ENCODE measurements at regions not wholly inside any gene's neighbourhood (a gene's known extent, or its start where the extent isn't known, plus 50 kb on each side); places are given as distances from the start of the nearest gene placed in this dataset.
"Not testable (repeated sequence)": the region's sequence is repeated elsewhere in the genome, so short reads cannot be mapped to it uniquely, and the experiment has no call there.

- no peak overlapping the region for H3K4me3 Mint-ChIP-seq
- DNase-seq = no peak
- peaks cover 14% of the 10 kb centered on the region for H3K9me3 Mint-ChIP-seq
- no peaks in the 10 kb centered on the region for H3K4me1 Mint-ChIP-seq
- H3K27ac Mint-ChIP-seq = no peak overlapping the region
- no peak for ATAC-seq
- no peaks in the 10 kb centered on the region for H3K36me3 Mint-ChIP-seq (ENCODE audit: low read depth)
- H3K27me3 Mint-ChIP-seq = no peaks in the 10 kb centered on the region
Measured at GRCh38 chr12:63508543-63508942, 159.8 kb downstream of the DPY19L2 start.

GRCh38 chr12:63499567-63499966 is 168.7 kb downstream of the DPY19L2 start:
- no peak for ATAC-seq
- Mint-ChIP-seq H3K4me1 (no peaks in the 10 kb centered on the region), H3K9me3 (no peaks in the 10 kb centered on the region), H3K4me3 (no peak overlapping the region), H3K27ac (no peak overlapping the region), H3K27me3 (no peaks in the 10 kb centered on the region), H3K36me3 (ENCODE audit: low read depth) (no peaks in the 10 kb centered on the region)
- no peak for DNase-seq

DNA sequence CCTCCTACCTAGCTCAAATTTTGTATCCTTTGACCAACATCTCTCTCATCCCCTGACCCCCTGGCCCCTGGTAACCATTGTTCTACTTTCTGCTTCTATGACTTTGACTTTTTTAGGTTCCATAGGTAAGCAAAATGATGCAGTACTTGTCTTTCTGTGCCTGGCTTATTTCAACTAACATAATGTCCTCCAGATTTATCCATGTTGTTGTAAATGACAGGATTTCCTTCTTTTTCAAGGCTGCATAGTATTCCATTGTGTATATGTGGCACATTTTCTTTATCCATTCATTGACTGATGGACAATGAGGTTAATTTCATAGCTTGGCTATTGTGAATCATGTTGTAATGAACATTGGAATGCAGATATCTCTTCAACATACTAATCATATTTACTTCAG is 170.1 kb downstream of the DPY19L2 start:
- Mint-ChIP-seq H3K9me3 (no peaks in the 10 kb centered on the region), H3K27me3 (no peaks in the 10 kb centered on the region), H3K4me1 (no peaks in the 10 kb centered on the region), H3K36me3 (ENCODE audit: low read depth) (no peaks in the 10 kb centered on the region), H3K4me3 (no peak overlapping the region), H3K27ac (no peak overlapping the region)
- ATAC-seq (no peak), DNase-seq (no peak)

GRCh38 chr12:63496654-63497053 is 171.6 kb downstream of the DPY19L2 start:
- H3K36me3 Mint-ChIP-seq (ENCODE audit: low read depth) = no peaks in the 10 kb centered on the region
- H3K9me3 Mint-ChIP-seq = no peaks in the 10 kb centered on the region
- H3K27me3 Mint-ChIP-seq = no peaks in the 10 kb centered on the region
- H3K4me3 Mint-ChIP-seq = no peak overlapping the region
- no peak overlapping the region for H3K27ac Mint-ChIP-seq
- no peak for DNase-seq
- no peaks in the 10 kb centered on the region for H3K4me1 Mint-ChIP-seq
- ATAC-seq = no peak

GRCh38 chr12:63495974-63496373 is 172.3 kb downstream of the DPY19L2 start:
- H3K9me3 Mint-ChIP-seq = no peaks in the 10 kb centered on the region
- ATAC-seq (no peak), DNase-seq (no peak)
- H3K36me3 Mint-ChIP-seq (ENCODE audit: low read depth) = no peaks in the 10 kb centered on the region
- no peak overlapping the region for H3K4me3 Mint-ChIP-seq
- H3K27me3 Mint-ChIP-seq = no peaks in the 10 kb centered on the region
- no peaks in the 10 kb centered on the region for H3K4me1 Mint-ChIP-seq
- no peak overlapping the region for H3K27ac Mint-ChIP-seq

DNA sequence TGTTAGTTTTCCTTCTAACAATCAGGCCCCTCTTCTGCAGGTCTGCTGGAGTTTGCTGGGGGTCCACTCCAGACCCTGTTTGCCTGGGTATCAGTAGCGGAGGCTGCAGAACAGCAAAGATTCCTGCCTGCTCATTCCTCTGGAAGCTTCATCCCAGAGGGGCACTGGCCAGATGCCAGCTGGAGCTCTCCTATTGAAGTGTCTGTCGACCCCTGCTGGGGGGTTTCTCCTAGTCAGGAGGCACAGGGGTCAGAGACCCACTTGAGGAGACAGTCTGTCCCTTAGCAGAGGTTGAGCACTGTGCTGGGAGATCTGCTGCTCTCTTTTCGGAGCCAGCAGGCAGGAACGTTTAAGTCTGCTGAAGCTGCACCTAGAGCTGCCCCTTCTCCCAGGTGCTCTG is 174.9 kb downstream of the DPY19L2 start:
- not testable (repeated sequence) for ATAC-seq, H3K27ac Mint-ChIP-seq, H3K4me1 Mint-ChIP-seq

DNA sequence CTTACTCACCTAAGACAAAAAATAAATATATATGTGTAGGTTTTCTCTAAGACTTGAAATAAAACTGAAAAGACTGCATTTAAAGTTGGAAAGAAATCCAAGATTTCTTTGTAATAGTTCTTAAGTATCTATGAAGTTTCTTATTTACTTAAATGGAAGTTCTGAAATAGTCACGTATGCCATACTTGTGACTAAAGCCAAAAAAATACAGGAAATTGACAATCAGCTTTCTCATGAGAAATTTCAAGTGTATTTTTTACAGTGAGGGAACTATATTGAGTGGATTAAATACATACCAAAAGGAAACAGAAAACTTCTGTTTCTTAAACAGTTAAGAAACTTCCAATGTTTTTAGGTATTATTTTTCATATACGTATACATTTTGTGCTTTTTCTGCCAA is 188.1 kb downstream of the DPY19L2 start:
- Mint-ChIP-seq H3K4me3 (no peak overlapping the region), H3K9me3 (no peaks in the 10 kb centered on the region), H3K4me1 (no peaks in the 10 kb centered on the region), H3K27ac (no peak overlapping the region), H3K27me3 (peaks cover 3% of the 10 kb centered on the region), H3K36me3 (ENCODE audit: low read depth) (no peaks in the 10 kb centered on the region)
- DNase-seq = no peak
- no peak for ATAC-seq

More for the DNA sequence above, 174.9 kb downstream of the DPY19L2 start:
- not testable (repeated sequence) for H3K36me3 Mint-ChIP-seq (ENCODE audit: low read depth); H3K4me3 Mint-ChIP-seq; H3K27me3 Mint-ChIP-seq; H3K9me3 Mint-ChIP-seq; DNase-seq

DNA sequence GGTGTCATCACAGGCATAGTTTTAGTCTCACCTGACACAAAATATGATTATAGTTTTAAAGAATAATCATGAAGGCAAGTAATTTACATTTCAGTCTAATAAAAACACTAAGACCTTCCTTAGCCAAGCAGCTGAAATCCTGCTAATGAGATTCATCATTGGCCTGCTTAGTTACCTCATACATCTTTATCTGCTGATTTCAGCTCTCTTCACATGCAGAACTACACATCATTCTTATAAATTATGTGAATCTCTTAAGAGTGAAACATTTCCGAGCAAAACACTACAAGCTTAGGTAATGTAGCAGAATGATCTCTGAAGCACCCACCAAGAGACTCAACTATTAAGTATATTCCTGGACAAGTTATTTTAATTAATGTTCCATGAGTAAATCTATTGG is 198.1 kb downstream of the DPY19L2 start:
- Mint-ChIP-seq H3K27me3 (no peaks in the 10 kb centered on the region), H3K9me3 (peaks cover 4% of the 10 kb centered on the region), H3K4me3 (no peak overlapping the region)

GRCh38 chr12:63467951-63468350 is 200.3 kb downstream of the DPY19L2 start:
- no peaks in the 10 kb centered on the region for H3K4me1 Mint-ChIP-seq
- ATAC-seq (no peak), DNase-seq (no peak)
- H3K9me3 Mint-ChIP-seq = peaks cover 5% of the 10 kb centered on the region
- no peaks in the 10 kb centered on the region for H3K36me3 Mint-ChIP-seq (ENCODE audit: low read depth)
- H3K4me3 Mint-ChIP-seq = no peak overlapping the region
- no peaks in the 10 kb centered on the region for H3K27me3 Mint-ChIP-seq
- H3K27ac Mint-ChIP-seq = no peak overlapping the region

More for the DNA sequence above, 198.1 kb downstream of the DPY19L2 start:
- Mint-ChIP-seq H3K36me3 (ENCODE audit: low read depth) (no peaks in the 10 kb centered on the region), H3K27ac (no peak overlapping the region), H3K4me1 (no peaks in the 10 kb centered on the region)
- ATAC-seq = no peak
- DNase-seq = no peak

DNA sequence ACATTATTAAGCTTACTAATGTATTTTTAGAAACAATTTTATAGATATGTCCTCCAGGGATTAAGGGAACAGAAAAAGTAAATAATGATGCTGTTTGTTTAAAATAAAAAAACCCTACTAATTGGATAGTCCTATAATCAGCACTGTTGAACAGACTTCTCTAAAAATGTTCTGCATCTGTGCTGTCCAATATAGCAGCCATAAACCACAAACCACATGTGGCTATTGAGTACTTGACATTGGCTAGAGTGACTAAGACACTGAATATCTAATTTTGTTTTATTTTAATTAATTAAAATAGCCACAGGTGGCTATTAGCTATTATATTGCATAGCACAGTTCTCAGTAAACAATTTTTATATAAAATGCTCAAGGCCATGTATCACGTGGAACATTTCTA is 210.4 kb downstream of the DPY19L2 start:
- DNase-seq (no peak), ATAC-seq (no peak)
- Mint-ChIP-seq H3K27me3 (no peaks in the 10 kb centered on the region), H3K9me3 (peaks cover 5% of the 10 kb centered on the region), H3K4me1 (no peaks in the 10 kb centered on the region), H3K36me3 (ENCODE audit: low read depth) (no peaks in the 10 kb centered on the region), H3K27ac (no peak overlapping the region), H3K4me3 (no peak overlapping the region)

DNA sequence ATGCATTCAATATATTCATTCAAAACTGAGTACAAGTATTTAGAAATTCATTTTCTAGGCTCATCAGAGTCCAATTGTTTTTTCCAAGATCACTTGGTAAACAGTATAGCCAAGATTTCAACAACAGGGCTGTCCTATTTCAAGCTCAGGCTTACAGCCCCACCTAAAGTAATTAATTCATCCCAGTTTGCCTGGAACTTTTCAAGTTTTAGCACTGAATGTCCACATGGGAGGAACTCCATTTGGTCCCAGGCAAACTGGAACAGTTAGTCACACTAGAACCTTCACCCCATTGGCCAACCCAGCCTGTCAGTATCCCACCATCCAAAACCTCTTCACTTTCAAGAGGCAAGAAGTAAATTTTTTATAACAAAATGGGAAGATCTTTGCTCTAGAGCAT is 210.9 kb downstream of the DPY19L2 start:
- H3K36me3 Mint-ChIP-seq (ENCODE audit: low read depth) = no peaks in the 10 kb centered on the region
- no peak overlapping the region for H3K4me3 Mint-ChIP-seq
- no peak for ATAC-seq
- no peaks in the 10 kb centered on the region for H3K27me3 Mint-ChIP-seq
- H3K27ac Mint-ChIP-seq = no peak overlapping the region
- H3K4me1 Mint-ChIP-seq = no peaks in the 10 kb centered on the region
- peaks cover 5% of the 10 kb centered on the region for H3K9me3 Mint-ChIP-seq
- no peak for DNase-seq

DNA sequence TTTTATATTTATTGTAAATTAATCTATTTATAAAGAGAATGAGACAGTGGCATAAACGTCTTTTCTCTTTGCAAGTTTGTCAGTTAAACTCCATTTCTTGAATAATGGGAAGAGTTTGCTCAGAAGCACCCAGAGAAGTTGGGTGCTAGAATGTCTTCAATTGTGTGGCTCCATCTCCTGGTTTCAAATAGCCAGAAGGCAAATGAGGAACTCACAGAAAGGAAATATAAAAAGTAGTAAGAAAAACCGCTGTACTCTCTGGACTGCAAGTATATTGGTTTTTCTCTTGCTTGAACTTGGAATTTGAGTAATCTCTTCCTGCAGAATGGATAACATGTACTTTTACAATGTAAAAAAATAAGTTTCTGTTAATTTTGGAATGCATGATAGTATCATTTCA is 217.5 kb downstream of the DPY19L2 start:
- H3K9me3 Mint-ChIP-seq = no peaks in the 10 kb centered on the region
- H3K27ac Mint-ChIP-seq = no peak overlapping the region
- H3K36me3 Mint-ChIP-seq (ENCODE audit: low read depth) = no peaks in the 10 kb centered on the region
- no peak for ATAC-seq
- no peak overlapping the region for H3K4me3 Mint-ChIP-seq
- H3K27me3 Mint-ChIP-seq = no peaks in the 10 kb centered on the region
- H3K4me1 Mint-ChIP-seq = no peaks in the 10 kb centered on the region
- DNase-seq = no peak

- no peak for DNase-seq
- Mint-ChIP-seq H3K4me3 (no peak overlapping the region), H3K27me3 (no peaks in the 10 kb centered on the region), H3K4me1 (no peaks in the 10 kb centered on the region), H3K36me3 (ENCODE audit: low read depth) (no peaks in the 10 kb centered on the region), H3K9me3 (no peaks in the 10 kb centered on the region), H3K27ac (no peak overlapping the region)
- ATAC-seq = no peak
Measured at GRCh38 chr12:63450334-63450733, 218.0 kb downstream of the DPY19L2 start.

DNA sequence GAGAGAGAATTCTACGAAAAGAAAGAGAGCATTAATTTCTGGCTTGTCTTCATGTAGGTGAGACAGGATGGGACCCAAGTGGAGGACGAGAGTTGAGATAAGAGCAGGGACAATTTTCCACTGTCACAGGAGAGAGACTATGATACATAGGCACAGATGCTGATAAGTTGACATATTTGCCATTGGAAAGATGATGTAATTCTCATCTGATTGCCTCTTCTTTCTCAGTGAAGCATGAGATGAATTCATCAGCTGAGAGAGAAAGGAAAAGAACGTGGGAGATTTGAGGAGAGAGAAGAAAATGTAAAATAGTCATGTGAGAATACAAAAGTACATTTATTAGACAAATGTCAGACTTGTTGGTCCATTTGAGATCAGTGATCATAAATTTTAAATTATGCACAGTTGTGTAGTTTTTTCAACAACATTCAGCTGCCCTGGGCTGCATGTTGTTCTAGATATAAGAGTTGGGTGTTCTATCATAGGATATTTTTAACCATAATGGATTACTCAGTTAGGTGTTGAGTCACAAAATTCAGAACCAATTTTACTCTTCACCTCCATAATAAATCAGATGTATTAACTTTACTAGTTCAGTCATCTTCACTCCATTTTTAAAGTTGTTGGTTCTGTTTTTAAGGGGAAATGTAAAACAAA is 222.9 kb downstream of the DPY19L2 start:
- no peak for DNase-seq
- Mint-ChIP-seq H3K4me1 (no peaks in the 10 kb centered on the region), H3K27me3 (no peaks in the 10 kb centered on the region), H3K27ac (no peak overlapping the region), H3K36me3 (ENCODE audit: low read depth) (no peaks in the 10 kb centered on the region), H3K4me3 (no peak overlapping the region), H3K9me3 (no peaks in the 10 kb centered on the region)
- ATAC-seq = no peak

- DNase-seq (no peak), ATAC-seq (no peak)
- Mint-ChIP-seq H3K4me3 (no peak overlapping the region), H3K36me3 (ENCODE audit: low read depth) (no peaks in the 10 kb centered on the region), H3K27me3 (no peaks in the 10 kb centered on the region), H3K27ac (no peak overlapping the region), H3K9me3 (no peaks in the 10 kb centered on the region), H3K4me1 (no peaks in the 10 kb centered on the region)
Measured at GRCh38 chr12:63440048-63440447, 228.2 kb downstream of the DPY19L2 start.

DNA sequence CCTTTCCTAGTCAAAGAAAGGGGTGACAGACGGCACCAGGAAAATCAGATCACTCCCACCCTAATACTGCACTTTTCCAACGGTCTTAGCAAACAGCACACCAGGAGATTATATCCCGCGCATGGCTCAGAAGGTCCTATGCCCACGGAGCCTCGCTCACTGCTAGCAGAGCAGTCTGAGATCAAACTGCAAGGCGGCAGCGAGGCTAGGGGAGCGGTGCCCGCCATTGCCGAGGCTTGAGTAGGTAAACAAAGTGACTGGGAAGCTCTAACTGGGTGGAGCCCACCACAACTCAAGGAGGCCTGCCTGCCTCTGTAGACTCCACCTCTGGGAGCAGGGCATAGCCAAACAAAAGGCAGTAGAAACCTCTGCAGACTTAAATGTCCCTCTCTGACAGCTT is 233.9 kb downstream of the DPY19L2 start:
- not testable (repeated sequence) for H3K27me3 Mint-ChIP-seq; H3K4me3 Mint-ChIP-seq; H3K36me3 Mint-ChIP-seq (ENCODE audit: low read depth); H3K4me1 Mint-ChIP-seq; H3K9me3 Mint-ChIP-seq; ATAC-seq; H3K27ac Mint-ChIP-seq; DNase-seq

Measured in activated naive CD8-positive, alpha-beta T cell treated with anti-CD3 and anti-CD28 coated beads, Interleukin-2, amount 50 U/mL, for 24 hours (primary cell).